ENCODE measurements at regions not wholly inside any gene's neighbourhood (a gene's known extent, or its start where the extent isn't known, plus 50 kb on each side); places are given as distances from the start of the nearest gene placed in this dataset.

DNA sequence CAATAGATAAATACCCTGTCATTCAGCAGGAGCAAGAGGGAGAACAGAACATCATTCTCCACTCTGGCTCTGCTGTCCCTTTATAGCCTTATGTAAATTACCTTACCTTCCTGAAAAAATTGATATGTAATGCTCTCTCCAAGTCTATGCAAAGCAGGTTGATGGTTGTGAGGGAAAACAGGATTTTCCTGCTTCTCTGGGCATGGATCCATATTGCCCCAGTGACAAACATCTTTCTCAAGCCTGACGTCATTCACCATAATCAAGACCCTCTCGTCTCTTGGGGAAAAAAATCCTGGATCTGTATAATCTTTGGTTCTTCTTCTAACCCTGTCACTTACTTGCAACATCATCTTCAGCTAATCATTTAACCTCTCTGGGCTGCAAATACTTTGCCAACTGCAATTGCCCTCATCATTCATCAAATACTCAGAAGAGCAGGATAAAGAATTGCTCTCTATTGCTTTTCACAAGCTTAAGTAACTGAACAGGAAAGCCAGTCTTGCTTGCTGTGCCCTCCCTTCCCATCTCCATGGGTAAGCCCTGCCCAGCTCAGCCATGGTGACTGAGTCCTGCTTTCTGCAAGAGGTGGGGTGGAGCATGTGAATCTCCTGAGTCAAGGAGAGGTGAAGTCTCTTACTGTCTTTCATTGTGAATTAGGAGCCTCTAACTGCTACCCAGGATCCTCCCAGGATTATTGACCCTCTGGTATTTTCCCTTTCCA lies 123.7 kb upstream of the KLF7 start:
- DNase-seq (ENCODE audit: low read depth): no peak

GRCh38 chr2:207290833-207291624 lies 125.3 kb upstream of the KLF7 start:
- no peak for DNase-seq (ENCODE audit: low read depth)

- no peak for DNase-seq (ENCODE audit: low read depth)
These were observed 126.0 kb upstream of the KLF7 start for GRCh38 chr2:207291625-207292252.

DNA sequence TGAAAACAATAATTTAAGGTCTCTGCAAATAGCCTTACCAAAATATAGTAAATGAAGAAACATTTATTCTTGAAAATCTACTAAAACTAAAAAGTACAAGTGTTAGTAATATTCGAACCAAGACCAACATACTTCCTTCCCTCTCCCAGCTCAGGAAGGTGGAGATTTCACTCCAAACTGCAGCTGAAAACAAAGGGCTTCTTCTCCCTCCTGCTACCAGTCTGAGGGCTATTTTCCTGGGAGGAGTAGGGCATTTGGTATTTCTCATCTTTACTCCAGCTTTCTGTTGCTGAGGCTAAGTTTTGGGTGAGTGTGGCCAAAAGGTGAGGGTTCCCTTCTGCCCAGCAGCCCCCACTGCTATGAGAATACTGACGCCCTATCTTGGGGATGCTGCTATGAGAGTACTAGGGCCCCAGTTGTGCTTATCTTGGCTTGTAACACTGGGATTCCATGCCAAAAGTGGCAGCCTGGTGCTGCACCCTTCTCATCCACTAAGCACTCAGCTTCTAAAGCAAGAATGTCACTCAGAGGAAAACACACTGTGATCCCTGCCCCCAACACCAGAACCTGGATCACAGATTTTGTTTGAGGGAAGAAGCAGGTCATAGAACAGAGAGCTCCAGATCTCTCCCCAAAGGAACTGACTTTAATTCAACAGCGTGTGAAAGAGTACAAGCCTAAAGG lies 130.7 kb upstream of the KLF7 start:
- DNase-seq (ENCODE audit: low read depth): no peak

GRCh38 chr2:207300817-207301216 lies 135.1 kb upstream of the KLF7 start:
- no peak for DNase-seq (ENCODE audit: low read depth)

DNA sequence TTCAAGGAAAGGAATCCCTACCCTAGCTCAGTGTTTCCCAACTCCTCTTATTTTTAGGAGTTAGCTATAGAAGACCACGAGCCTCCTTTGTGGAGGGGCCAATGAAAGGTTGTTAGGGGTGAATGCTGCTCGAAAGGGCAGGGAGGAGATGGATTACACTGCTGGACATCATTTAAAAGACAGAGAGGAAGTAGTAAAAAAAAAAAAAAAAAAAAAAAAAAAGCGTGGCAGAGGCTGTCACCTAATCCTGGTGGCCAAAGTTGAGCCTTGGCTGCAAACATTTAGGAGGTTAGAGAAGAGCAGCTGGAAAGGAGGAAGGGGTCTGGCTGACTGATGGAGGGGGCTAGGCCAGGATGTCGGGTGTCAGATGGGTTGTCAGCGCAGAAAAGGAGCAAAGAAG lies 139.0 kb upstream of the KLF7 start:
- no peak for DNase-seq (ENCODE audit: low read depth)

- no peak for DNase-seq (ENCODE audit: low read depth)
These were observed 142.9 kb upstream of the KLF7 start for GRCh38 chr2:207308519-207309224.

GRCh38 chr2:207311316-207312005 lies 145.7 kb upstream of the KLF7 start:
- DNase-seq (ENCODE audit: low read depth): peak; percentile 87

DNA sequence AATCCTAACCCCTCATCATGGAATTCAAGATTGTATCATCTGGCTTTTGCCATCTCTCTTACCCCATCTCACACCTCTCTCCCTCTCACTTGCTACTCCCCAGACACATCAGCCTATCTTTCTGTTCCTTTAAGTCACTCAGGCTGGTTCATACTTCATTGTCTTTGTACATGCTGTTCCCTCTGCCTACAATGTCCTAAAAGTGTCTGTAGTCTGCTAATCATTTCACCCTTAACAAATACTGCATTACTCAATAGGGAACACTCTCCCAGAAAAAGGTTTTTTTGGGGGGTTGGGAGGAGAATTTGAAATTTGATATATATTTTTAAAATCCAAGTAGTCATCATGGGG lies 146.2 kb upstream of the KLF7 start:
- DNase-seq (ENCODE audit: low read depth): no peak

DNA sequence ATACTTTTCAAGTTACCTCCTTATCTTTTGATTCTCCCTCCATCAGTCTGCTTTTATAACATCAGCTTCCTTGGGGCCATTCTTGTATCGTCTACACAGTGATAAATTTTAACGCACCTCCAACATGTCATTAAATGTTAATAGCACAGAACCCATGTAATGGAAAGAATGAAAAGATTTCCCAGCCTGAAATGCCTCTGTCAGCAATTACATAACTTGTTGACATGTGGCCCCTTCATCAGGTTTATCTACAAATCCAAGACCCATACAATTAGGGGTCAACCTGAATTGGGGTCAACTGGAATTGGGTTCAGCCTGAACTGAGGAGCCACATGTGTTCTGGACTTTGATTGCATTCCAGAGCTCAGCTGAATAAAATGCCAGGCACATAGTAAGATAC lies 148.2 kb upstream of the KLF7 start:
- no peak for DNase-seq (ENCODE audit: low read depth)

DNA sequence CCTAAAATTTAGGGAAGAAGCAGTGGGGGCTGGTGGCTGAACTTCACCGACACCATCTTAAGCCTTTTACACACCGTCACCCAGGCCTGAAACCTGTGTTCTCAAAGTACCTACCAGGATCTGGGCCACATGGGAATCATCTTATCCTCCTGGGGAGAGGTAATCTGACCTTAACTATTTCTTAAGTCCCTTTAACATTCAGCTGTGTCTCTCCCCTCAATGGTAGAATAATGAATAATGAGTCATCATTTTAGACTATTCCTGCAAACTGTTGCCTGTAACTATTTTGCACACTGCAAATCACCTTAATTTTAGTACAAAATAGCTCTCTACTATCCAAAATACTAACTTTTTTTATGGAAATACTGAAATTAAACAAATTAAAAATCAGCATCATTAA lies 149.4 kb upstream of the KLF7 start:
- DNase-seq (ENCODE audit: low read depth): peak; percentile 42

- DNase-seq (ENCODE audit: low read depth): no peak
These were observed 150.7 kb upstream of the KLF7 start for GRCh38 chr2:207316484-207316883.

- DNase-seq (ENCODE audit: low read depth): no peak
These were observed 151.2 kb upstream of the KLF7 start for GRCh38 chr2:207316906-207317305.

DNA sequence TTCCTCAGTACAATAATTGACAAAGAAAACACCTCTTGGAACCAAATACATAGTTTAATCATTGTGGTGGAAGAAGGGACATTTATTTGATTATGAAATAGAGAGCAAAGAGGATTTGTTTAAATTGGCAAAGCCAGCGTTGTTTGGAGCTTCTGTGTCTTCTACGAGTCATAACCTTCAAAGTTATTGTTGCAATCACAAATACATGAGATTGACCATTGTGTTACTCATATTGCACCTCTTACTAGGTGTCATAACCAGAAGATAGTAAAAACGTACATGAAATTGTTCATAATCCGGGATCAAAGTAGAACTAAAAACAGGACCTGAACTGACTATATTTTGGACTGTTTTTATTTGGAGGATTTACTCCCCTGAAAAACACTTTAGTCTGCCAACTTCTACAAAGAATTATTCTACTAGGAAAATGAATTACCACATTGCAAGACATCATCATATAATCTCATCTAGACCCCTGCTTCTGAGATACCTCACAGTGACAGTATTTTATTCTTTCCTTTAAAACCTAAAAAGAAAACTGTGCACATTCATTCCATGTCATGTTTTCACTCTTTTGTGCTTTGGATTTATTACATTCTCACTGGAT lies 151.7 kb upstream of the KLF7 start:
- peak; percentile 24 for DNase-seq (ENCODE audit: low read depth)

GRCh38 chr2:207318181-207318628 lies 152.5 kb upstream of the KLF7 start:
- no peak for DNase-seq (ENCODE audit: low read depth)

GRCh38 chr2:207319316-207319715 lies 153.6 kb upstream of the KLF7 start:
- no peak for DNase-seq (ENCODE audit: low read depth)

GRCh38 chr2:207320381-207321159 lies 154.8 kb upstream of the KLF7 start:
- DNase-seq (ENCODE audit: low read depth): no peak

- no peak for DNase-seq (ENCODE audit: low read depth)
These were observed 155.8 kb upstream of the KLF7 start for GRCh38 chr2:207321514-207321913.

DNA sequence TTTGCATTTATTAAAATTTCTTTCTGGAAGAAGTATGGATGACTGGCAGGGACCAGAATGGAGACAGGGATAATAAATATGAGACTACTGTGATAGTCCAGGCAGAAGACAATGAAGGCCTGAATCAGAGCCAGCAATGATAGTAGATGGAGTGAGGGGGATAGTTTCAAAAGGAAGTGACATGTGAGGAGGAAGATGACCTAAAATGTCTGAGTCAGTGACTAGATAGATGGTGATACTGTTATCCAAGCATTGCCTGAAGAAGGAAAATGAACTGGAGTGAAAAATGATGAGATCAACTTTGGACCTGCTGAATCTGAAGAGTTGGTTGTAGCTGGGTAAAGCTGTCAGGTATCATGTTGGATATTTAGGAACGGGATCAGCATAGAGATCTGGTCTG lies 158.3 kb upstream of the KLF7 start:
- DNase-seq (ENCODE audit: low read depth): no peak

- DNase-seq (ENCODE audit: low read depth): no peak
These were observed 161.8 kb upstream of the KLF7 start for GRCh38 chr2:207327513-207327912.

Measured in M059J (cell line).